Upper lobe of left lung (tissue), 4 donors: ENCODE measurements at regions not wholly inside any gene's neighbourhood (a gene's known extent, or its start where the extent isn't known, plus 50 kb on each side); places are given as distances from the start of the nearest gene placed in this dataset.

Source experiments
- CTCF ChIP-seq, 6 experiments: fragments of 450-650 bp in 4 of 6; fragments of 200-600 bp in 2 of 6; sonication (generic) in 2 of 6; IDR thresholded peaks; one replicate each; pipeline ENCODE4 v1.5.1; 2016 to 2019; ENCODE audit warnings: antibody characterized with exemption in 6 of 6
- POLR2AphosphoS5 ChIP-seq, 2 donors: sonication (generic); formaldehyde crosslinking; IDR thresholded peaks; one replicate each; pipeline ENCODE4 v1.5.1; 2017; ENCODE audit warnings: antibody characterized with exemption in 2 of 2

GRCh38 chrX:106378616-106379015, 210.5 kb downstream of the PWWP3B start:
- TF ChIP-seq POLR2AphosphoS5 (IDR thresholded peaks at IDR 0.05) (no peak), CTCF (IDR thresholded peaks at IDR 0.05) (no peak)
